ENCODE measurements at regions not wholly inside any gene's neighbourhood (a gene's known extent, or its start where the extent isn't known, plus 50 kb on each side); places are given as distances from the start of the nearest gene placed in this dataset.
"Not testable (repeated sequence)": the region's sequence is repeated elsewhere in the genome, so short reads cannot be mapped to it uniquely, and the experiment has no call there.

- DNase-seq; H3K4me3 ChIP-seq (ENCODE audit: low read depth, low read length); H3K27ac ChIP-seq; H3K27me3 ChIP-seq (replicated peaks); in situ Hi-C loops (cut with HindIII; ENCODE audit: low pct_ligation_motif_present, low sequenced_read_pairs); H3K36me3 ChIP-seq (replicated peaks): not testable (repeated sequence)
Observed at GRCh38 chr17:18546514-18547398, 70.2 kb downstream of the LGALS9C start.

DNA sequence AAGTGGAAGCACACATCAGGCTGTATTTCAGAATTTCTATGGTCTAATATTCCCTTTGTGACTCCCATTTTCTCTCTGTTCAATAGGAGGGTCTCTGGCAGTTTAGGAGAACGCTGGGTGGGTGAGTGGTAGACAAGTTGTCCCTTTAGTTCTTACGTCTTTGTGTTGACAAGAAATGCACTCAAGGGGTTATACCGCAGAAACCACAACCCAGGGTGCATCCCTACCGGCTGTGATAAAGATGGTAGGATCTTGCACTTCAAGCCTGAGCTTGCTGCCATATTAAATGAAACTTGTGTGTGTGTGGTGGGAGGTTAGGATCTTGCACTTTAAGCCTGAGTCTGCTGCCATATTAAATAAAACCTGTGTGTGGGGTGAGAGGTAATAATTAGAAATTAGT, 80.5 kb downstream of the LGALS9C start:
- H3K4me3 ChIP-seq (ENCODE audit: low read depth, low read length); in situ Hi-C loops (cut with HindIII; ENCODE audit: low pct_ligation_motif_present, low sequenced_read_pairs); H3K27me3 ChIP-seq (replicated peaks); H3K36me3 ChIP-seq (replicated peaks); H3K27ac ChIP-seq; DNase-seq: not testable (repeated sequence)

DNA sequence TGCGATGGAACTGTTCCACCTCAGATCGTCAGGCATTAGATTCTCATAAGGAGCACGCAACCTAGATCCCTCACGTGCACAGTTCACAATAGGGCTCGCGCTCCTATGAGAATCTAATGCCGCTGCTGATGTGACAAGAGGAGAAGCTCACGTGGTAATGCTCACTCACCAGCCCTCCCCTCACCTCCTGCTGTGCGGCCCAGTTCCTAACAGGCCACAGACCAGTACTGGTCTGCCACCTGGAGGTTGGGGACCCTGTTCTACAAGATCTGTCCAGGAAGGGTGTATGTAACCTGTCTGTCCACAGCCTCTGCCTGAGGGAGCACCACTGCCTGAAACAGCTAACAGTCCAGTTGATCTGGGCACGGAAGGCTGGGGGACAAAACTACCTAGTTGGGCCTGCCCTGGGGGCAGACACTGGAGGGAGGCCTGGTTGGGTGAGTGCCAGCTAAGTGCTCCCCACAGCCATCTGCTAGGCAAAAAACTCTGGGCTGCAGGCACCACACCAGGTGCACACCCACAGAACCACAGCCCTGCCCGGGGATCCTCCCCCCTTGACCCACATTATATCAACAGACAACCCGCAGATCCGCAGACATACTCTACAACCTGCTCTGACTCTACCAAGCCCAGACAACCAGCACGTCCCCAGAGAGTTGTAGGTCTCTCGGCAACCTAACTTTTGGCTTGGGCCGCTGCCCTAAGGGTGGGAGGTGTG, 80.7 kb downstream of the TBC1D28 start:
- in situ Hi-C loops (cut with HindIII; ENCODE audit: low pct_ligation_motif_present, low sequenced_read_pairs); H3K4me3 ChIP-seq (ENCODE audit: low read depth, low read length); H3K27me3 ChIP-seq (replicated peaks); H3K36me3 ChIP-seq (replicated peaks); H3K27ac ChIP-seq; DNase-seq: not testable (repeated sequence)

- DNase-seq: peak; percentile 11
- H3K27ac ChIP-seq; H3K4me3 ChIP-seq (ENCODE audit: low read depth, low read length); in situ Hi-C loops (cut with HindIII; ENCODE audit: low pct_ligation_motif_present, low sequenced_read_pairs); H3K36me3 ChIP-seq (replicated peaks); H3K27me3 ChIP-seq (replicated peaks): not testable (repeated sequence)
- peak; percentile 63 for TF ChIP-seq CTCF (IDR thresholded peaks at IDR 0.05; ENCODE audit: low read depth, low read length, missing control alignments)
Observed at GRCh38 chr17:18564099-18564448, 80.1 kb downstream of the TBC1D28 start.

DNA sequence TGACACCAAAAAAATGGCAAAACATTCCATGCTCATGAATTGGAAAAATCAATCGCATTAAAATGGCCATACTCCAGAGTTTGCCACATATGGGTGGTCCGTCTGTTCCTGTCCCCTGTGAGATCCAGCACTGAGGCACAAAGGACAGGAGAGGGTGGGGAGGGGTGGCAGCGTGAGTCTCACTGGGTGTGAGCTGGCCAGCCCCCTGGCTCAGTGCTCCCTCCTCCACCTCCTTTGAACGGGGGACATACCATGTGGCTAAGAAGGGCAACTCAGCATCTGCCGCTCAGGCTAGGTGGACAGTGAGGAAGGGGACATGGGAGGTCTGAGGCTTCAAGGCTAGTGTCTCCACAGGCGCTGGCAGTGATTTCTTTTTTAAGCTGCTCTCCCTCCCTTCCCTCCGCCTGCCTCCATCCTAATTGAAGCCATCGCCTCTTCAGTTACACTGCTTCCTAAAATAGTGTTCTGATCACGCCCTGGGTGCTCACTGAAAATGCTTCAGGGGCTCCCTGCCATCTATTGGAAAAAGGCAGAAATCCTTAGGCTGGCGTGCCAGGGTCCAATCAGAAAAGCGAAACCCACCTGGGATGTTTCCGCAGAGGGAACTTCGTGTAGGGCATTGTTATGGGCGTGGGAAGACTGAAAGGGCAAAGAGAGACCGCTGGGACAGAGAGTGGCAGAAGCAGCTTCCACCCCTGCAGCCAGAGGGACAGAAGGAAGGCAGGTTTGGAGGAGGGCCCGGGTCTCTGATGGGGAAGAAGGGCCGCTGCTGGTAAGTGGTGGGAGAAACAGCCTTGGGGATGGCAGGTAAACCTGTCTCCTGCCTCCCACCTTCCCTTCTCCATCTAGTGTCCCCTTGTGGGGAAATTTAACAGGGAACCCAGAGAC, 75.8 kb downstream of the TBC1D28 start:
- H3K4me3 ChIP-seq (ENCODE audit: low read depth, low read length); H3K27me3 ChIP-seq (replicated peaks); H3K36me3 ChIP-seq (replicated peaks): not testable (repeated sequence)

GRCh38 chr17:18569489-18569913, 74.7 kb downstream of the TBC1D28 start:
- H3K27me3 ChIP-seq (replicated peaks); H3K27ac ChIP-seq; in situ Hi-C loops (cut with HindIII; ENCODE audit: low pct_ligation_motif_present, low sequenced_read_pairs); DNase-seq; H3K36me3 ChIP-seq (replicated peaks): not testable (repeated sequence)
- H3K4me3 ChIP-seq (ENCODE audit: low read depth, low read length): peak overlapping the region; percentile 20

More for the DNA sequence above, 75.8 kb downstream of the TBC1D28 start:
- H3K27ac ChIP-seq; in situ Hi-C loops (cut with HindIII; ENCODE audit: low pct_ligation_motif_present, low sequenced_read_pairs); DNase-seq: not testable (repeated sequence)

DNA sequence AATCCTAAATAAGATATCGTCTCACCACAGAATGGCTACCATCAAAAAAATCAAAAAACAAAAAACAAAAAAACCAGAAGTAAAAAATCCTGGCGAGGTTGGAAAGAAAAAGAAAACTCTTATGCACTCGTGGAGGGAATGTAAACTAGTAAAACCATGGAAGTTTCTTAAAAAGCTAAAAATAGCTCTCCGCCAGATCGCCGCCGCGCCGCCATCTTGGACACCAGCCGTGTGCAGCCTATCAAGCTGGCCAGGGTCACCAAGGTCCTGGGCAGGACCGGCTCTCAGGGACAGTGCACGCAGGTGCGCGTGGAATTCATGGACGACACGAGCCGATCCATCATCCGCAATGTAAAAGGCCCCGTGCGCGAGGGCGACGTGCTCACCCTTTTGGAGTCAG, 71.7 kb downstream of the TBC1D28 start:
- DNase-seq; H3K27me3 ChIP-seq (replicated peaks); H3K27ac ChIP-seq; in situ Hi-C loops (cut with HindIII; ENCODE audit: low pct_ligation_motif_present, low sequenced_read_pairs); H3K36me3 ChIP-seq (replicated peaks); H3K4me3 ChIP-seq (ENCODE audit: low read depth, low read length): not testable (repeated sequence)

- DNase-seq: peak; percentile 14
- H3K4me3 ChIP-seq (ENCODE audit: low read depth, low read length); in situ Hi-C loops (cut with HindIII; ENCODE audit: low pct_ligation_motif_present, low sequenced_read_pairs); H3K27ac ChIP-seq; H3K36me3 ChIP-seq (replicated peaks); H3K27me3 ChIP-seq (replicated peaks): not testable (repeated sequence)
Observed at GRCh38 chr17:18574137-18574536, 70.1 kb downstream of the TBC1D28 start.

Measured in brain microvascular endothelial cell (primary cell).